ENCODE measurements at regions not wholly inside any gene's neighbourhood (a gene's known extent, or its start where the extent isn't known, plus 50 kb on each side); places are given as distances from the start of the nearest gene placed in this dataset.

- TF ChIP-seq CTCF (conservative IDR thresholded peaks at IDR 0.05; ENCODE audit: low read length) (no peak), EZH2phosphoT487 (IDR thresholded peaks at IDR 0.05; ENCODE audit: borderline replicate concordance, low read depth, low read length) (no peak)
These were observed 94.7 kb downstream of the NTMT2 start for GRCh38 chr1:170240409-170240808.

All from OCI-LY7 (cell line).